Osteocyte (in vitro differentiated cells): ENCODE measurements at regions not wholly inside any gene's neighbourhood (a gene's known extent, or its start where the extent isn't known, plus 50 kb on each side); places are given as distances from the start of the nearest gene placed in this dataset.
A peak's percentile ranks its signal among the peaks of the same experiment; 100 is the strongest.

ENCODE experiments used
- DNase-seq: peaks from one replicate; pipeline ENCODE4 v3.0.0; 2021; ENCODE audit warnings: mixed read lengths; ENCODE audit not compliant: unreplicated experiment; ENCODE audit errors: extremely low spot score
- H3K27ac Mint-ChIP-seq: one replicate; pipeline ENCODE4 v1.8.0; 2021; ENCODE audit warnings: mild to moderate bottlenecking, mixed read lengths; ENCODE audit not compliant: unreplicated experiment
- H3K27me3 Mint-ChIP-seq: one replicate; pipeline ENCODE4 v1.8.0; 2021; ENCODE audit warnings: mixed read lengths; ENCODE audit not compliant: unreplicated experiment
- H3K36me3 Mint-ChIP-seq: one replicate; pipeline ENCODE4 v1.8.0; 2021; ENCODE audit warnings: mixed read lengths; ENCODE audit not compliant: unreplicated experiment
- H3K4me1 Mint-ChIP-seq: one replicate; pipeline ENCODE4 v1.8.0; 2021; ENCODE audit warnings: mixed read lengths; ENCODE audit not compliant: unreplicated experiment
- H3K4me3 Mint-ChIP-seq: one replicate; pipeline ENCODE4 v1.8.0; 2021; ENCODE audit warnings: mild to moderate bottlenecking, moderate library complexity, mixed read lengths; ENCODE audit not compliant: unreplicated experiment
- H3K9me3 Mint-ChIP-seq: one replicate; pipeline ENCODE4 v1.8.0; 2021; ENCODE audit warnings: mixed read lengths; ENCODE audit not compliant: unreplicated experiment
- CTCF ChIP-seq: fragments of 200-600 bp; sonication (generic); IDR thresholded peaks from 2 replicates; pipeline ENCODE4 v1.5.0; 2021; ENCODE audit warnings: antibody characterized with exemption, mild to moderate bottlenecking, moderate library complexity

GRCh38 chr1:67532452-67533216 lies 102.4 kb upstream of the SERBP1 start:
- no peaks in the 10 kb centered on the region for H3K36me3 Mint-ChIP-seq
- peaks cover 10% of the 10 kb centered on the region for H3K4me1 Mint-ChIP-seq
- no peaks in the 10 kb centered on the region for H3K27me3 Mint-ChIP-seq
- DNase-seq = no peak
- no peak overlapping the region for H3K4me3 Mint-ChIP-seq
- H3K9me3 Mint-ChIP-seq = no peaks in the 10 kb centered on the region
- H3K27ac Mint-ChIP-seq = no peak overlapping the region
- TF ChIP-seq CTCF = peak; percentile 78

DNA sequence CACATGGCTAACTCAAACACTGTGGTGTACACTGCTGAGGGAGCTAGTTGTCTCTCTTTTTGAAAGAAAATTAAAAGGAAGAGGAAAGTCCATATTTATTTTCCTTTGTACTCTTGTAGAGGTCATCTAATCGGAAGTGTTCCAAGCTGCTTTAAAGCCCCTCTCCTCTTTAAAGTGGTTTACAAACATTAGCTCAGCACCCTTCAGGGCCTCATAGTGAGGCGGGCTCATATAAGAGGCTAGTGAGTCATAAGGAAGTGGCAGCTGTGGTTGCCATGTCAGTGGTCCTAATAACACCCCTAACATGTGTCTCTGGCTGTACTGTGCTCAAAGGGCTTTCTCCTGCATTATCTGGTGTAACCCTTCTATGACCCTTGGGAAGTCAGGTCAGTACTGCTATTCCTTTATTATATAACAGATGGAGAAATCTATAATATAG lies 104.4 kb upstream of the SERBP1 start:
- H3K9me3 Mint-ChIP-seq = no peaks in the 10 kb centered on the region
- TF ChIP-seq CTCF = no peak
- H3K27me3 Mint-ChIP-seq = no peaks in the 10 kb centered on the region
- no peak for DNase-seq
- no peak overlapping the region for H3K4me3 Mint-ChIP-seq
- peaks cover 10% of the 10 kb centered on the region for H3K4me1 Mint-ChIP-seq
- no peaks in the 10 kb centered on the region for H3K36me3 Mint-ChIP-seq
- H3K27ac Mint-ChIP-seq = no peak overlapping the region

- H3K36me3 Mint-ChIP-seq = no peaks in the 10 kb centered on the region
- DNase-seq = peak; percentile 88
- H3K27ac Mint-ChIP-seq = no peak overlapping the region
- TF ChIP-seq CTCF = peak; percentile 88
- no peaks in the 10 kb centered on the region for H3K9me3 Mint-ChIP-seq
- H3K4me1 Mint-ChIP-seq = peaks cover 10% of the 10 kb centered on the region
- no peaks in the 10 kb centered on the region for H3K27me3 Mint-ChIP-seq
- H3K4me3 Mint-ChIP-seq = no peak overlapping the region
These were observed 105.3 kb upstream of the SERBP1 start for GRCh38 chr1:67535474-67535873.

- DNase-seq = no peak
- peaks cover 10% of the 10 kb centered on the region for H3K4me1 Mint-ChIP-seq
These were observed 106.9 kb upstream of the SERBP1 start for GRCh38 chr1:67536957-67537666.

More at GRCh38 chr1:67536957-67537666, 106.9 kb upstream of the SERBP1 start:
- Mint-ChIP-seq H3K36me3 (no peaks in the 10 kb centered on the region), H3K27me3 (no peaks in the 10 kb centered on the region), H3K4me3 (no peak overlapping the region), H3K27ac (no peak overlapping the region), H3K9me3 (no peaks in the 10 kb centered on the region)
- TF ChIP-seq CTCF = no peak
